Liver (tissue), 8 donors: ENCODE measurements at regions not wholly inside any gene's neighbourhood (a gene's known extent, or its start where the extent isn't known, plus 50 kb on each side); places are given as distances from the start of the nearest gene placed in this dataset.

Source experiments
- DNase-seq: peaks from one replicate; pipeline ENCODE4 v3.0.0-alpha.2; 2017; ENCODE audit warnings: low spot score
- H3K27ac ChIP-seq, 2 donors: one replicate each; pipeline ENCODE4 v1.7.0; 2013; ENCODE audit warnings: inconsistent platforms in 2 of 2, low read length in 2 of 2, control low read depth in 1 of 2, low read depth in 1 of 2, mild to moderate bottlenecking in 1 of 2
- H3K27me3 ChIP-seq, 4 donors: one replicate each; pipeline versions ENCODE4 v1.6.1 to v1.7.0; 2013; ENCODE audit warnings: low read length in 3 of 4, inconsistent platforms in 1 of 4, mild to moderate bottlenecking in 1 of 4, moderate library complexity in 1 of 4; ENCODE audit not compliant: control insufficient read depth in 4 of 4, insufficient read depth in 4 of 4
- H3K36me3 ChIP-seq, 4 donors: one replicate each; pipeline versions ENCODE4 v1.6.1 to v1.7.0; 2013; ENCODE audit warnings: low read length in 3 of 4, mild to moderate bottlenecking in 3 of 4, low read depth in 1 of 4, moderate library complexity in 1 of 4; ENCODE audit not compliant: control insufficient read depth in 4 of 4, insufficient read depth in 3 of 4
- H3K4me1 ChIP-seq, 4 donors: one replicate each; pipeline versions ENCODE4 v1.6.1 to v1.7.0; 2013; ENCODE audit warnings: low read length in 3 of 4, mild to moderate bottlenecking in 3 of 4, moderate library complexity in 1 of 4; ENCODE audit not compliant: control insufficient read depth in 4 of 4, insufficient read depth in 4 of 4
- H3K4me3 ChIP-seq, 3 donors: one replicate each; pipeline versions ENCODE4 v1.6.1 to v1.7.0; 2013; ENCODE audit warnings: low read length in 3 of 3, control low read depth in 1 of 3, low read depth in 1 of 3, mild to moderate bottlenecking in 1 of 3
- H3K9ac ChIP-seq, 2 donors: one replicate each; pipeline ENCODE4 v1.7.0; 2013; ENCODE audit warnings: low read length in 2 of 2, mild to moderate bottlenecking in 2 of 2, moderate library complexity in 2 of 2, control low read depth in 1 of 2, low read depth in 1 of 2
- H3K9me3 ChIP-seq, 4 donors: one replicate each; pipeline versions ENCODE4 v1.6.1 to v1.7.0; 2013; ENCODE audit warnings: low read length in 3 of 4; ENCODE audit not compliant: control insufficient read depth in 4 of 4
- ATF3 ChIP-seq: IDR thresholded peaks from 2 replicates; pipeline ENCODE4 v1.6.1; 2016; ENCODE audit warnings: antibody characterized with exemption
- CTCF ChIP-seq: fragments of 150-350 bp; IDR thresholded peaks from 2 replicates; pipeline ENCODE4 v1.5.1; 2017; ENCODE audit warnings: improper control_type of control experiment, low read depth, low read length; ENCODE audit not compliant: missing input control
- EGR1 ChIP-seq, 2 donors: IDR thresholded peaks; 2 replicates each; pipeline ENCODE4 v1.6.1; 2016 to 2018; ENCODE audit warnings: antibody characterized with exemption in 2 of 2, low read depth in 2 of 2
- FOXA1 ChIP-seq: IDR thresholded peaks from 2 replicates; pipeline ENCODE4 v1.6.1; 2016; ENCODE audit warnings: antibody characterized with exemption
- FOXA2 ChIP-seq: IDR thresholded peaks from 2 replicates; pipeline ENCODE4 v1.6.1; 2016; ENCODE audit warnings: antibody characterized with exemption
- GABPA ChIP-seq, 2 donors: IDR thresholded peaks in 1 of 2; conservative IDR thresholded peaks in 1 of 2; 2 replicates each; pipeline ENCODE4 v1.6.1; 2016; ENCODE audit warnings: antibody characterized with exemption in 2 of 2, mild to moderate bottlenecking in 1 of 2, moderate library complexity in 1 of 2
- HNF4A ChIP-seq, 2 donors: conservative IDR thresholded peaks; 2 replicates each; pipeline ENCODE4 v1.6.1; 2016; ENCODE audit warnings: antibody characterized with exemption in 2 of 2, mild to moderate bottlenecking in 2 of 2
- HNF4G ChIP-seq: IDR thresholded peaks from 2 replicates; pipeline ENCODE4 v1.6.1; 2016; ENCODE audit warnings: antibody characterized with exemption
- JUND ChIP-seq, 2 donors: IDR thresholded peaks; 2 replicates each; pipeline ENCODE4 v1.6.1; 2016; ENCODE audit warnings: antibody characterized with exemption in 2 of 2
- MAX ChIP-seq: IDR thresholded peaks from 2 replicates; pipeline ENCODE4 v1.6.1; 2016; ENCODE audit warnings: antibody characterized with exemption
- NR2F2 ChIP-seq: IDR thresholded peaks from 2 replicates; pipeline ENCODE4 v1.6.1; 2016; ENCODE audit warnings: antibody characterized with exemption
- REST ChIP-seq: IDR thresholded peaks from 2 replicates; pipeline ENCODE4 v1.6.1; 2016; ENCODE audit warnings: antibody characterized with exemption, mild to moderate bottlenecking
- RXRA ChIP-seq, 2 donors: IDR thresholded peaks; 2 replicates each; pipeline ENCODE4 v1.6.1; 2017 to 2018; ENCODE audit warnings: antibody characterized with exemption in 2 of 2, mild to moderate bottlenecking in 1 of 2
- SP1 ChIP-seq: IDR thresholded peaks from 2 replicates; pipeline ENCODE4 v1.6.1; 2018; ENCODE audit warnings: antibody characterized with exemption, mild to moderate bottlenecking
- TAF1 ChIP-seq: conservative IDR thresholded peaks from 2 replicates; pipeline ENCODE4 v1.6.1; 2016; ENCODE audit warnings: antibody characterized with exemption, mild to moderate bottlenecking
- YY1 ChIP-seq: IDR thresholded peaks from 2 replicates; pipeline ENCODE4 v1.6.1; 2016; ENCODE audit warnings: antibody characterized with exemption, mild to moderate bottlenecking
- ZBTB33 ChIP-seq: IDR thresholded peaks from 2 replicates; pipeline ENCODE4 v1.6.1; 2016; ENCODE audit warnings: antibody characterized with exemption
- WGBS: extraction: QIAGEN DNeasy Blood & Tissue Kit; methylation state at CpG from one replicate; pipeline ENCODE4 v1.1.7; 2013; 5-methylcytosine and 5-hydroxymethylcytosine counted together
- donor health status: healthy.
- donor health status: healthy.
- donor health status: healthy.
- donor health status: healthy.
- donor health status: healthy.

GRCh38 chr16:85472514-85472913, 140.6 kb upstream of the GSE1 start:
- WGBS = 84% methylated on average over 9 of the region's 9 CpGs
- H3K36me3 ChIP-seq = no peaks in the 10 kb centered on the region
- H3K27me3 ChIP-seq = no peaks in the 10 kb centered on the region

GRCh38 chr16:85473323-85473722, 139.8 kb upstream of the GSE1 start:
- H3K36me3 ChIP-seq = no peaks in the 10 kb centered on the region
- no peak for DNase-seq
- H3K9ac ChIP-seq = no peak overlapping the region
- H3K4me3 ChIP-seq = no peak overlapping the region
- no peaks in the 10 kb centered on the region for H3K9me3 ChIP-seq
- H3K27me3 ChIP-seq = no peaks in the 10 kb centered on the region
- no peak overlapping the region for H3K27ac ChIP-seq
- WGBS = 94% methylated on average over 8 of the region's 8 CpGs
- H3K4me1 ChIP-seq = no peaks in the 10 kb centered on the region
- TF ChIP-seq NR2F2 (no peak), FOXA2 (no peak), ZBTB33 (no peak), GABPA (IDR thresholded peaks at IDR 0.05 in 1 of 2, conservative IDR thresholded peaks at IDR 0.05 in 1 of 2) (no peak), TAF1 (no peak), MAX (no peak), ATF3 (no peak), YY1 (no peak), EGR1 (IDR thresholded peaks at IDR 0.05; ENCODE audit: low read depth in 2 of 2) (no peak), HNF4G (no peak), RXRA (IDR thresholded peaks at IDR 0.05) (no peak), SP1 (no peak), HNF4A (conservative IDR thresholded peaks at IDR 0.05) (no peak)

More at GRCh38 chr16:85472514-85472913, 140.6 kb upstream of the GSE1 start:
- H3K9ac ChIP-seq = no peak overlapping the region
- H3K9me3 ChIP-seq = no peaks in the 10 kb centered on the region
- TF ChIP-seq FOXA2 (no peak), SP1 (no peak), HNF4A (conservative IDR thresholded peaks at IDR 0.05) (no peak), EGR1 (IDR thresholded peaks at IDR 0.05; ENCODE audit: low read depth in 2 of 2) (no peak), JUND (IDR thresholded peaks at IDR 0.05) (no peak), RXRA (IDR thresholded peaks at IDR 0.05) (no peak), HNF4G (no peak), TAF1 (no peak), CTCF (no peak), MAX (no peak), FOXA1 (no peak), GABPA (IDR thresholded peaks at IDR 0.05 in 1 of 2, conservative IDR thresholded peaks at IDR 0.05 in 1 of 2) (no peak), REST (no peak)
- no peak overlapping the region for H3K27ac ChIP-seq
- H3K4me1 ChIP-seq = no peaks in the 10 kb centered on the region
- H3K4me3 ChIP-seq = no peak overlapping the region
- no peak for DNase-seq
